HL-60 (cell line): ENCODE measurements at regions not wholly inside any gene's neighbourhood (a gene's known extent, or its start where the extent isn't known, plus 50 kb on each side); places are given as distances from the start of the nearest gene placed in this dataset.
A peak's percentile ranks its signal among the peaks of the same experiment; 100 is the strongest.

Source experiments
- DNase-seq, 2 experiments: peaks; one replicate each; pipeline ENCODE4 v3.0.0-alpha.2; 2010 to 2020; ENCODE audit warnings: low read depth in 1 of 2, low spot score in 1 of 2
- H3K27ac ChIP-seq: fragments of 250-450 bp; sonication (Bioruptor Pico); replicated peaks from 2 replicates; pipeline ENCODE4 v1.5.1; 2020; ENCODE audit warnings: mild to moderate bottlenecking, moderate library complexity
- H3K27me3 ChIP-seq: fragments of 250-450 bp; sonication (Bioruptor Pico); 2 replicates; pipeline ENCODE4 v1.5.1; 2021; ENCODE audit warnings: mild to moderate bottlenecking, moderate library complexity; ENCODE audit not compliant: insufficient read depth, poor library complexity, severe bottlenecking
- H3K4me3 ChIP-seq: replicated peaks from 2 replicates; pipeline ENCODE4 v1.5.1; 2011; ENCODE audit warnings: mild to moderate bottlenecking, control low read depth, low read length; ENCODE audit not compliant: insufficient read depth
- CTCF ChIP-seq: IDR thresholded peaks from one replicate; pipeline ENCODE4 v1.5.1; 2011; ENCODE audit warnings: low read length, control low read depth, inconsistent platforms; ENCODE audit not compliant: insufficient read depth
- GABPA ChIP-seq: IDR thresholded peaks from 2 replicates; pipeline ENCODE4 v1.6.1; 2012; ENCODE audit warnings: low read depth
- POLR2AphosphoS5 ChIP-seq: IDR thresholded peaks from 2 replicates; pipeline ENCODE4 v1.6.1; 2012; ENCODE audit warnings: low read depth
- REST ChIP-seq: IDR thresholded peaks from 2 replicates; pipeline ENCODE4 v1.6.1; 2012; ENCODE audit warnings: low read depth; ENCODE audit not compliant: insufficient replicate concordance
- SPI1 ChIP-seq: IDR thresholded peaks from 2 replicates; pipeline ENCODE4 v1.6.1; 2012; ENCODE audit warnings: low read depth, mild to moderate bottlenecking, borderline replicate concordance

- H3K4me3 ChIP-seq: no peak overlapping the region
- TF ChIP-seq POLR2AphosphoS5: no peak
- TF ChIP-seq SPI1: no peak
- no peak for TF ChIP-seq GABPA
- TF ChIP-seq REST: no peak
- no peak for TF ChIP-seq CTCF
- H3K27me3 ChIP-seq: no peaks in the 10 kb centered on the region
- DNase-seq: no peak
- H3K27ac ChIP-seq: no peak overlapping the region
These were observed 117.7 kb upstream of the KLF8 start for GRCh38 chrX:56114437-56114787.

- TF ChIP-seq CTCF (no peak), GABPA (no peak), REST (no peak), POLR2AphosphoS5 (no peak), SPI1 (no peak)
- H3K27me3 ChIP-seq: no peaks in the 10 kb centered on the region
These were observed 111.9 kb upstream of the KLF8 start for GRCh38 chrX:56120242-56120641.

GRCh38 chrX:56125946-56126345 lies 106.2 kb upstream of the KLF8 start:
- Histone ChIP-seq H3K27me3 (no peaks in the 10 kb centered on the region), H3K4me3 (no peak overlapping the region), H3K27ac (no peak overlapping the region)
- DNase-seq: no peak
- no peak for TF ChIP-seq GABPA
- peak; percentile 27; the same call in 1 of the 2 replicates for TF ChIP-seq SPI1

More at GRCh38 chrX:56120242-56120641, 111.9 kb upstream of the KLF8 start:
- Histone ChIP-seq H3K27ac (no peak overlapping the region), H3K4me3 (no peak overlapping the region)
- no peak for DNase-seq

GRCh38 chrX:56130031-56130430 lies 102.1 kb upstream of the KLF8 start:
- H3K4me3 ChIP-seq: no peak overlapping the region
- DNase-seq: no peak
- no peak overlapping the region for H3K27ac ChIP-seq
- no peaks in the 10 kb centered on the region for H3K27me3 ChIP-seq
- TF ChIP-seq POLR2AphosphoS5 (no peak), REST (no peak), GABPA (no peak), CTCF (no peak), SPI1 (no peak)
